Tibial artery (tissue), 4 donors: ENCODE measurements at regions not wholly inside any gene's neighbourhood (a gene's known extent, or its start where the extent isn't known, plus 50 kb on each side); places are given as distances from the start of the nearest gene placed in this dataset.
A peak's percentile ranks its signal among the peaks of the same experiment; 100 is the strongest.

Experiments used
- DNase-seq, 2 donors: peaks; one replicate each; pipeline ENCODE4 v3.0.0-alpha.2; 2019
- H3K27ac ChIP-seq, 2 donors: fragments of 200-600 bp; sonication (generic) in 1 of 2; 1 replicate in 1 of 2; 2 replicates in 1 of 2; pipeline ENCODE4 v1.5.1; 2018 to 2019; ENCODE audit warnings: mild to moderate bottlenecking in 1 of 2
- H3K27me3 ChIP-seq, 2 donors: fragments of 200-600 bp; sonication (generic) in 1 of 2; one replicate each; pipeline versions ENCODE4 v1.5.1 to v1.6.0; 2016 to 2019
- H3K36me3 ChIP-seq, 3 donors: fragments of 200-600 bp; sonication (generic) in 2 of 3; one replicate each; pipeline ENCODE4 v1.5.1; 2016 to 2019; ENCODE audit warnings: mild to moderate bottlenecking in 2 of 3
- H3K4me1 ChIP-seq, 4 donors: fragments of 200-600 bp; sonication (generic) in 2 of 4; 1 replicate in 3 of 4; 2 replicates in 1 of 4; pipeline ENCODE4 v1.5.1; 2016 to 2019
- H3K4me3 ChIP-seq, 2 donors: fragments of 200-600 bp; sonication (generic) in 1 of 2; 1 replicate in 1 of 2; 2 replicates in 1 of 2; pipeline ENCODE4 v1.5.1; 2018 to 2019; ENCODE audit warnings: mild to moderate bottlenecking in 2 of 2
- H3K9me3 ChIP-seq, 3 donors: fragments of 200-600 bp; sonication (generic) in 1 of 3; one replicate each; pipeline ENCODE4 v1.5.1; 2016 to 2019
- CTCF ChIP-seq, 2 experiments: fragments of 200-600 bp in 1 of 2; fragments of 450-650 bp in 1 of 2; IDR thresholded peaks; one replicate each; pipeline ENCODE4 v1.5.1; 2017 to 2019; ENCODE audit warnings: antibody characterized with exemption in 2 of 2, mild to moderate bottlenecking in 1 of 2, moderate library complexity in 1 of 2
- intact Hi-C: fragments of 100-400 bp; cut with DNase I; formaldehyde crosslinking; loops from one replicate; pipeline ENCODE4 v1.15.0; 2023; ENCODE audit warnings: low total_unique reads

GRCh38 chr10:132467464-132468149, 70.0 kb upstream of the INPP5A start:
- Histone ChIP-seq H3K36me3 (no peaks in the 10 kb centered on the region), H3K9me3 (no peaks in the 10 kb centered on the region), H3K27ac (peak overlapping the region; percentile 95 to 97), H3K27me3 (no peaks in the 10 kb centered on the region), H3K4me3 (no peak overlapping the region), H3K4me1 (peaks cover 23 to 84% (median 65%) of the 10 kb centered on the region in 4 donors)
- TF ChIP-seq CTCF (IDR thresholded peaks at IDR 0.05) = no peak
- peak in 1 of 2 donors; percentile 64 for DNase-seq
- intact Hi-C loops = loop anchor here (5.0 kb wide), 1 partner anchor 50 kb away; no protein-coding TSS in a partner anchor

- no peak for DNase-seq
- intact Hi-C loops = loop anchor here (5.0 kb wide), 1 partner anchor 49 kb away; no protein-coding TSS in a partner anchor
- Histone ChIP-seq H3K9me3 (no peaks in the 10 kb centered on the region), H3K27me3 (no peaks in the 10 kb centered on the region), H3K4me3 (no peak overlapping the region), H3K4me1 (peaks cover 20 to 77% (median 62%) of the 10 kb centered on the region in 4 donors), H3K27ac (peak overlapping the region; percentile 95 to 97), H3K36me3 (no peaks in the 10 kb centered on the region)
- no peak for TF ChIP-seq CTCF (IDR thresholded peaks at IDR 0.05)
These were observed 69.4 kb upstream of the INPP5A start for GRCh38 chr10:132468216-132468615.

GRCh38 chr10:132468651-132469050, 68.9 kb upstream of the INPP5A start:
- H3K4me1 ChIP-seq = peaks cover 16 to 73% (median 57%) of the 10 kb centered on the region in 4 donors
- peak overlapping the region; percentile 65 to 73 for H3K27ac ChIP-seq
- no peaks in the 10 kb centered on the region for H3K36me3 ChIP-seq
- no peak overlapping the region for H3K4me3 ChIP-seq
- no peak for TF ChIP-seq CTCF (IDR thresholded peaks at IDR 0.05)
- intact Hi-C loops = loop anchor here (5.0 kb wide), 1 partner anchor 49 kb away; no protein-coding TSS in a partner anchor
- no peaks in the 10 kb centered on the region for H3K9me3 ChIP-seq
- no peaks in the 10 kb centered on the region for H3K27me3 ChIP-seq
- no peak for DNase-seq

GRCh38 chr10:132469197-132469884, 68.2 kb upstream of the INPP5A start:
- DNase-seq = no peak
- Histone ChIP-seq H3K4me3 (no peak overlapping the region), H3K36me3 (no peaks in the 10 kb centered on the region), H3K4me1 (peaks cover 13 to 66% (median 51%) of the 10 kb centered on the region in 4 donors), H3K9me3 (no peaks in the 10 kb centered on the region), H3K27me3 (no peaks in the 10 kb centered on the region), H3K27ac (peak overlapping the region; percentile 65 to 73)
- intact Hi-C loops = loop anchor here (5.0 kb wide), 1 partner anchor 48 kb away; no protein-coding TSS in a partner anchor
- TF ChIP-seq CTCF (IDR thresholded peaks at IDR 0.05) = no peak

- TF ChIP-seq CTCF (IDR thresholded peaks at IDR 0.05) = no peak
- Histone ChIP-seq H3K27me3 (no peaks in the 10 kb centered on the region), H3K27ac (peak overlapping the region in 1 of 2 donors; percentile 73), H3K4me1 (peaks cover 9 to 54% (median 39%) of the 10 kb centered on the region in 4 donors), H3K9me3 (no peaks in the 10 kb centered on the region), H3K36me3 (no peaks in the 10 kb centered on the region), H3K4me3 (no peak overlapping the region)
- peak in 1 of 2 donors; percentile 63 for DNase-seq
- intact Hi-C loops = no loop called here
These were observed 67.0 kb upstream of the INPP5A start for GRCh38 chr10:132470410-132471124.
